ENCODE measurements at regions not wholly inside any gene's neighbourhood (a gene's known extent, or its start where the extent isn't known, plus 50 kb on each side); places are given as distances from the start of the nearest gene placed in this dataset.

DNA sequence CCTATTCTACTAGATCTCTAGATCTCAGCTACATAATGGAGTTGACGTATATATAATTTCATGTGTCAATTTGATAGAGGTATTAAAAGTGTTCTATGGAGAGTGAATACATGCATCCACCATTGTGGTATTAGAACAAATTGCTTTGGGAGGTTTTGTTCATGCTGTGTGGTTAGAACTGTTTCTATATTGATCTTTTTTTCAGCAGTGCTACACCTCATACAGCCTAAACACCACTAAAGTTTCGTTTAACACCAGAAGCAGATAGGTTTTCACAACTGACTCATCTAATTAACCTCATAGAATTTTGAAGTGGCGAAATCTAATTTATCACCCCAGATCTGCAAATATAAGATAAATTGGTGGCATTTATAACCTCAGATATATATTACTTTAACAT, 269.4 kb upstream of the SEMA6A start:
- no peak overlapping the region for H3K4me3 ChIP-seq (ENCODE audit: low read length)
- no peaks in the 10 kb centered on the region for H3K9me3 ChIP-seq (ENCODE audit: control insufficient read depth, insufficient read depth, low read length)
- no peaks in the 10 kb centered on the region for H3K27me3 ChIP-seq (ENCODE audit: control insufficient read depth, low read length)
- H3F3A ChIP-seq (ENCODE audit: control insufficient read depth, insufficient read depth) = no peaks in the 10 kb centered on the region
- H3K36me3 ChIP-seq (ENCODE audit: control insufficient read depth, low read length) = no peaks in the 10 kb centered on the region
- H3K27ac ChIP-seq (ENCODE audit: low read depth, low read length) = no peak overlapping the region
- no peaks in the 10 kb centered on the region for H4K20me1 ChIP-seq (ENCODE audit: control insufficient read depth, insufficient read depth, low read depth, low read length)
- no peak overlapping the region for H3K4me2 ChIP-seq (ENCODE audit: low read length)
- H3K4me1 ChIP-seq (ENCODE audit: control insufficient read depth, low read length) = peaks cover under 1% of the 10 kb centered on the region; the same call in 1 of the 2 replicates
- no peak for TF ChIP-seq EZH2phosphoT487 (IDR thresholded peaks at IDR 0.05; ENCODE audit: borderline replicate concordance, low read length)
- TF ChIP-seq, protein P1, sequence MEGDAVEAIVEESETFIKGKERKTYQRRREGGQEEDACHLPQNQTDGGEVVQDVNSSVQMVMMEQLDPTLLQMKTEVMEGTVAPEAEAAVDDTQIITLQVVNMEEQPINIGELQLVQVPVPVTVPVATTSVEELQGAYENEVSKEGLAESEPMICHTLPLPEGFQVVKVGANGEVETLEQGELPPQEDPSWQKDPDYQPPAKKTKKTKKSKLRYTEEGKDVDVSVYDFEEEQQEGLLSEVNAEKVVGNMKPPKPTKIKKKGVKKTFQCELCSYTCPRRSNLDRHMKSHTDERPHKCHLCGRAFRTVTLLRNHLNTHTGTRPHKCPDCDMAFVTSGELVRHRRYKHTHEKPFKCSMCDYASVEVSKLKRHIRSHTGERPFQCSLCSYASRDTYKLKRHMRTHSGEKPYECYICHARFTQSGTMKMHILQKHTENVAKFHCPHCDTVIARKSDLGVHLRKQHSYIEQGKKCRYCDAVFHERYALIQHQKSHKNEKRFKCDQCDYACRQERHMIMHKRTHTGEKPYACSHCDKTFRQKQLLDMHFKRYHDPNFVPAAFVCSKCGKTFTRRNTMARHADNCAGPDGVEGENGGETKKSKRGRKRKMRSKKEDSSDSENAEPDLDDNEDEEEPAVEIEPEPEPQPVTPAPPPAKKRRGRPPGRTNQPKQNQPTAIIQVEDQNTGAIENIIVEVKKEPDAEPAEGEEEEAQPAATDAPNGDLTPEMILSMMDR (IDR thresholded peaks at IDR 0.05; ENCODE audit: low read depth, low read length, poor library complexity, severe bottlenecking) = no peak
- H3K9me2 ChIP-seq (replicated peaks; ENCODE audit: control insufficient read depth, low read length) = no peaks in the 10 kb centered on the region
- no peaks in the 10 kb centered on the region for H3K79me2 ChIP-seq (ENCODE audit: control insufficient read depth, low read length)

DNA sequence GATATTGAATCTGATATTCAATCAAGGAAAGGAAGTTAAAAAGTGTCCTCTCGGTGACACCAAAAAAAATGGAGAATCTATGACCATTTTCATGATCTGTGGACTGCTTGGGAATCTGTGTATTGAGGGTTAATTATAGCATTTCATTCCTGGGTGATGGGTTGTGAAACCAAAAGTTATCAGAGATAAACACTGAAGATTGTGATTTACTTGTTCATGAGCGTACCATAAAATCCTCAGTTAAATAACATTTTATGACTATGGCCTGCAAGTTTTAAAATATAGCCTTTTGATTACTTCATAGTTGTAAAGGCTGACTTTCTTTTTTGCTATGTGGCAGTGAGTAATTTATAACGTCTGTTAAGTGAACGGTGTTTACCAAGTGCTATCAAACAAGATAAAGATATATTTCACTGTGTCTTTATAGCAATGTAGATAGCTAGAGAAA, 267.9 kb upstream of the SEMA6A start:
- Histone ChIP-seq H3K27me3 (ENCODE audit: control insufficient read depth, low read length) (no peaks in the 10 kb centered on the region), H3K9me3 (ENCODE audit: control insufficient read depth, insufficient read depth, low read length) (no peaks in the 10 kb centered on the region), H3F3A (ENCODE audit: control insufficient read depth, insufficient read depth) (no peaks in the 10 kb centered on the region), H3K9me2 (replicated peaks; ENCODE audit: control insufficient read depth, low read length) (no peaks in the 10 kb centered on the region), H3K4me3 (ENCODE audit: low read length) (no peak overlapping the region), H3K4me1 (ENCODE audit: control insufficient read depth, low read length) (no peaks in the 10 kb centered on the region), H3K4me2 (ENCODE audit: low read length) (no peak overlapping the region), H3K27ac (ENCODE audit: low read depth, low read length) (no peak overlapping the region), H3K36me3 (ENCODE audit: control insufficient read depth, low read length) (no peaks in the 10 kb centered on the region), H3K79me2 (ENCODE audit: control insufficient read depth, low read length) (no peaks in the 10 kb centered on the region), H4K20me1 (ENCODE audit: control insufficient read depth, insufficient read depth, low read depth, low read length) (no peaks in the 10 kb centered on the region)
- TF ChIP-seq, protein P1 (IDR thresholded peaks at IDR 0.05; ENCODE audit: low read depth, low read length, poor library complexity, severe bottlenecking) = no peak
- TF ChIP-seq EZH2phosphoT487 (IDR thresholded peaks at IDR 0.05; ENCODE audit: borderline replicate concordance, low read length) = no peak

DNA sequence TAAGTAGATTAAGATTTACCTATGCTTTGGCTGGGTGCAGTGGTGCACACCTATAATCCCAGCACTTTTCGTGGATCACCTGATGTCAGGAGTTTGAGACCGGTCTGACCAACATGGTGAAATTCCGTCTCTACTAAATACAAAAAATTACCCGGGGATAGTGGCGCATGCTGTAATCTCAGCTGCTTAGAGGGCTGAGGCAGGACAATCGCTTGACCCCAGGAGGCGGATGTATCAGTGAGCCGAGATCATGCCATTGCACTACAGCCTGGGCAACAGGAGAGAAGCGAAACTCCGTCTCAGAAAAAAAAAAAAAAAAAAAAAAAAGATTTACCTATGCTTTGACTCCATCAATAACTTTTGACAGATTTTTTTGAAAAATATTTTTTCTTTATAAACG, 267.1 kb upstream of the SEMA6A start:
- no peaks in the 10 kb centered on the region for H3K79me2 ChIP-seq (ENCODE audit: control insufficient read depth, low read length)
- H3K4me2 ChIP-seq (ENCODE audit: low read length) = no peak overlapping the region
- no peak overlapping the region for H3K27ac ChIP-seq (ENCODE audit: low read depth, low read length)
- no peaks in the 10 kb centered on the region for H3K27me3 ChIP-seq (ENCODE audit: control insufficient read depth, low read length)
- no peaks in the 10 kb centered on the region for H3K36me3 ChIP-seq (ENCODE audit: control insufficient read depth, low read length)
- H3K4me1 ChIP-seq (ENCODE audit: control insufficient read depth, low read length) = no peaks in the 10 kb centered on the region
- no peaks in the 10 kb centered on the region for H3K9me3 ChIP-seq (ENCODE audit: control insufficient read depth, insufficient read depth, low read length)
- no peaks in the 10 kb centered on the region for H4K20me1 ChIP-seq (ENCODE audit: control insufficient read depth, insufficient read depth, low read depth, low read length)
- no peaks in the 10 kb centered on the region for H3F3A ChIP-seq (ENCODE audit: control insufficient read depth, insufficient read depth)
- H3K9me2 ChIP-seq (replicated peaks; ENCODE audit: control insufficient read depth, low read length) = no peaks in the 10 kb centered on the region
- H3K4me3 ChIP-seq (ENCODE audit: low read length) = no peak overlapping the region
- TF ChIP-seq EZH2phosphoT487 (IDR thresholded peaks at IDR 0.05; ENCODE audit: borderline replicate concordance, low read length) = no peak
- TF ChIP-seq, protein P1 (IDR thresholded peaks at IDR 0.05; ENCODE audit: low read depth, low read length, poor library complexity, severe bottlenecking) = no peak
